ENCODE measurements at regions not wholly inside any gene's neighbourhood (a gene's known extent, or its start where the extent isn't known, plus 50 kb on each side); places are given as distances from the start of the nearest gene placed in this dataset.

- Mint-ChIP-seq H3K27me3 (ENCODE audit: insufficient read depth) (no peaks in the 10 kb centered on the region; the same call in 1 of the 2 replicates), H3K27ac (no peak overlapping the region; the same call in 1 of the 2 replicates), H3K4me1 (ENCODE audit: low read depth) (peaks cover 14% of the 10 kb centered on the region; the same call in 1 of the 2 replicates), H3K9me3 (peaks cover 8% of the 10 kb centered on the region; the same call in 1 of the 2 replicates), H3K4me3 (no peak overlapping the region), H3K36me3 (ENCODE audit: low read depth) (no peaks in the 10 kb centered on the region)
- no peak for DNase-seq
- TF ChIP-seq, protein P1, sequence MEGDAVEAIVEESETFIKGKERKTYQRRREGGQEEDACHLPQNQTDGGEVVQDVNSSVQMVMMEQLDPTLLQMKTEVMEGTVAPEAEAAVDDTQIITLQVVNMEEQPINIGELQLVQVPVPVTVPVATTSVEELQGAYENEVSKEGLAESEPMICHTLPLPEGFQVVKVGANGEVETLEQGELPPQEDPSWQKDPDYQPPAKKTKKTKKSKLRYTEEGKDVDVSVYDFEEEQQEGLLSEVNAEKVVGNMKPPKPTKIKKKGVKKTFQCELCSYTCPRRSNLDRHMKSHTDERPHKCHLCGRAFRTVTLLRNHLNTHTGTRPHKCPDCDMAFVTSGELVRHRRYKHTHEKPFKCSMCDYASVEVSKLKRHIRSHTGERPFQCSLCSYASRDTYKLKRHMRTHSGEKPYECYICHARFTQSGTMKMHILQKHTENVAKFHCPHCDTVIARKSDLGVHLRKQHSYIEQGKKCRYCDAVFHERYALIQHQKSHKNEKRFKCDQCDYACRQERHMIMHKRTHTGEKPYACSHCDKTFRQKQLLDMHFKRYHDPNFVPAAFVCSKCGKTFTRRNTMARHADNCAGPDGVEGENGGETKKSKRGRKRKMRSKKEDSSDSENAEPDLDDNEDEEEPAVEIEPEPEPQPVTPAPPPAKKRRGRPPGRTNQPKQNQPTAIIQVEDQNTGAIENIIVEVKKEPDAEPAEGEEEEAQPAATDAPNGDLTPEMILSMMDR (IDR thresholded peaks at IDR 0.05) = no peak
Measured at GRCh38 chr12:85641796-85642195, 194.4 kb downstream of the RASSF9 start.

DNA sequence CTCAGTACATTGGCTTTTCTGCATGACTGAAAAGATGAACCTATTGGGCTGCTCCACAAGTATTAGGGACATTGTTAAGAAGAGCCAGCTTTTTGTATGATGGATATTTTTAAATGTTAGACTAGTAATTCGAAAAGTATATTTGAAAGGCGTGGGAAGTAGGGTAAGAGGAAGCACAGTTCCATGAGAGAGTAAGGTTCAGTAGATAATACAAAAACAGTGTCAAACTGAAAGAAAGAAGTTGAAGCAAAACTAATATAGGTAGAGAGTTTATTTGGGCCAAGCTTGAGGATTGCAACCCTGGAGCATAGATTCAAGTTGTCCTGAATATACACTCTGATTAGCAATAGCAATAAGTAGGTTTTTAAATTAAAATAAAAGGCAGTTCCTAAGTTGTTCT, 193.9 kb downstream of the RASSF9 start:
- peaks cover 8% of the 10 kb centered on the region; the same call in 1 of the 2 replicates for H3K9me3 Mint-ChIP-seq
- H3K4me1 Mint-ChIP-seq (ENCODE audit: low read depth) = peaks cover 14% of the 10 kb centered on the region; the same call in 1 of the 2 replicates
- TF ChIP-seq, protein P1 (IDR thresholded peaks at IDR 0.05) = no peak
- H3K27ac Mint-ChIP-seq = no peak overlapping the region; the same call in 1 of the 2 replicates
- no peak overlapping the region for H3K4me3 Mint-ChIP-seq
- no peaks in the 10 kb centered on the region; the same call in 1 of the 2 replicates for H3K27me3 Mint-ChIP-seq (ENCODE audit: insufficient read depth)
- no peaks in the 10 kb centered on the region for H3K36me3 Mint-ChIP-seq (ENCODE audit: low read depth)
- DNase-seq = no peak

DNA sequence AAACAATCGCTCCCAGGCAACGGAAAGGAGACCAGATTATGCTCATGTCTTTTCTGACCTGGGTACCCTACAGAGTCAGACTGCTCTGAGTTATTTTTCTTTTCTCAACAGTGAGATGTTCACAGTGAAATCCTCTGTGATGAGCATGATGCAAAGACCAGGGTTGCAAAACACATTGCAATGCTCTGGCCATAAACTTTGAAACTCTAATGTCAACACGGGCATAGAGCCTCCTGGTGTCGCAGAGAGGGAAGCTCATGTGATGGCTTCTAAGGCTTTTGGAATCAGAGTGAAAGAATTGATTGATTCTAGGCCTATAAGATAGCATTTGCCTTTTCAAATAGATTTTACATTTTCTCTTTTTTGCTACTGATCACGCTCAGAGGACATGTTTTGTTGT, 193.4 kb downstream of the RASSF9 start:
- peaks cover 8% of the 10 kb centered on the region; the same call in 1 of the 2 replicates for H3K9me3 Mint-ChIP-seq
- H3K27ac Mint-ChIP-seq = no peak overlapping the region
- peaks cover 14% of the 10 kb centered on the region; the same call in 1 of the 2 replicates for H3K4me1 Mint-ChIP-seq (ENCODE audit: low read depth)
- H3K27me3 Mint-ChIP-seq (ENCODE audit: insufficient read depth) = no peaks in the 10 kb centered on the region; the same call in 1 of the 2 replicates
- peak; percentile 58 for DNase-seq
- no peaks in the 10 kb centered on the region for H3K36me3 Mint-ChIP-seq (ENCODE audit: low read depth)
- no peak overlapping the region for H3K4me3 Mint-ChIP-seq
- TF ChIP-seq, protein P1 (IDR thresholded peaks at IDR 0.05) = peak; percentile 48; the same call in 1 of the 2 replicates

GRCh38 chr12:85644508-85644907, 191.7 kb downstream of the RASSF9 start:
- Mint-ChIP-seq H3K9me3 (peaks cover 8% of the 10 kb centered on the region; the same call in 1 of the 2 replicates), H3K36me3 (ENCODE audit: low read depth) (no peaks in the 10 kb centered on the region), H3K27ac (no peak overlapping the region), H3K27me3 (ENCODE audit: insufficient read depth) (no peaks in the 10 kb centered on the region; the same call in 1 of the 2 replicates), H3K4me1 (ENCODE audit: low read depth) (peaks cover 14% of the 10 kb centered on the region; the same call in 1 of the 2 replicates), H3K4me3 (no peak overlapping the region)
- no peak for DNase-seq
- TF ChIP-seq, protein P1 (IDR thresholded peaks at IDR 0.05) = no peak

DNA sequence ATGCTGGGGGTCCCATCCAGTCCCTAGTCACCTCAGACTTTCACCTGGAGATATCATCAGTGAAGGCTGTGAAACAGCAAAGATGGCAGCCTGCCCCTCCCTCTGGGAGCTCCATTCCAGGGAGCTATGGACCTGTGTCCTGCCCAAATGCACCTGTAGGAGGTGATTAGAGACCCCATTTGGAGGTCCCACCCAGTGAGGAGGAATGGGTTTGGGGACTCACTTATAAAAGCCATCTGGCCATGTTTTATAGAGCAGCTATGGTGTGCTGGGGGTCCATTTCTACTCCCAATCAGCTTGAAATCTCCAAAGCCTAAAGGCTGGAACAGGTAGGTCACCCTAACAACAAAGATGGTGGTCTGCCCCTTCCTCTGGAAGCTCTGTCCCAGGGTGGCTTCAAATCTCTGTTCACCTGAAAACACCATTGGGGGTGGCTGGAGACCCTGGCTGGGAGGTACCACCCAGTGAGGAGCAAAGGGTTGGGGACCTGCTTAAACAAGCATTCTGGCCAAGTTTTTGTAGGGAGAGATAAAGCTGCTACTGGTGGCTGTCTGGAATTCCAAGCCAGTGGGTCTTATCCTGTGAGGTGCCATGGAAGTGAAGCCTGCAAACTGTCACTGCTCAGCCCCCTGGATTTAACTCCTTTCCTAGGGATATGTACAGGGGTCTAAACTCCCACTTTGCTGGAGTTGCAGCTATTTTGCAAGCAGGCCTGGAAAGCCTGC, 182.3 kb downstream of the RASSF9 start:
- no peak for DNase-seq
- H3K27ac Mint-ChIP-seq = no peak overlapping the region
- peaks cover 1% of the 10 kb centered on the region; the same call in 1 of the 2 replicates for H3K27me3 Mint-ChIP-seq (ENCODE audit: insufficient read depth)
- peaks cover 44% of the 10 kb centered on the region for H3K9me3 Mint-ChIP-seq
- TF ChIP-seq, protein P1 (IDR thresholded peaks at IDR 0.05) = no peak
- H3K36me3 Mint-ChIP-seq (ENCODE audit: low read depth) = peaks cover 13% of the 10 kb centered on the region; the same call in 1 of the 2 replicates
- H3K4me3 Mint-ChIP-seq = no peak overlapping the region
- no peaks in the 10 kb centered on the region for H3K4me1 Mint-ChIP-seq (ENCODE audit: low read depth)

All from HFFc6 (cell line).